ENCODE measurements at regions not wholly inside any gene's neighbourhood (a gene's known extent, or its start where the extent isn't known, plus 50 kb on each side); places are given as distances from the start of the nearest gene placed in this dataset.
"Not testable (repeated sequence)": the region's sequence is repeated elsewhere in the genome, so short reads cannot be mapped to it uniquely, and the experiment has no call there.

DNA sequence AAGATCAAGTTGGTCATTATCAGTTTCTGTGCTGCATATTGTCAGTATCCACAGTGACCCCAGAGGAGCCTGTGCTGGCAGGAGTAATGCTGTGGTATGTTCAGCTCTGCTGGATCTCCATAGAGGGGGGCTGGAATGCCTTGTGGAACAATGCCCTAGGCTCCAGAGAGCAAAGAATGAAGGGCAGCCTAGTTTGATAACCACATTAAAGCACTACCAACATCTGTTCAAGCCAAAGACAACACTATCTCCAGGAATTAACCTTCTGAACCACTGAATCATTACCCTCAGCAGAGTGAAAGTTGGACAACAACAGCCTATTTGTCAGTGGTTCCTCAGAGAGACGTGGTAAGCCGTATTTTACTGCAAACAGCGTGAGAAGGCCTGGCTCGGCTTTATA is 192.3 kb upstream of the CXorf66 start:
- ATAC-seq = no peak

DNA sequence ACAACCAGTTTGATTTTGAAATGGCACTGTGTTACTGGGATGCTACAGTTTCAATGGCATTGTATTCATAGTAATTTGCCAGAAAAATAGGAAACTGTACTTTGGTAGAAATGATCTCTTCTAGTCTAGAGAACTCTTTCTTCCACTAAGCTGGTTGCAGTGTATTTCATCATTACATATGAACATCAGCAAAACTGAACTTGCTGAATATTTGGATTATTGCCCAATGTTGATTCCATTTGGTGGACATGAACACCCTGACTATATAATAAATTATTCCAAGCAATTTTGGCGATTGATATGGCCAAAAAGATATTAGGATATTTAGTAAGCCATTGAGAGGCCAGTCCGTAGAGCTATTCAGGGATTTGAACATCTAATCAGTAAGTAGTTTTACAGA is 191.8 kb upstream of the CXorf66 start:
- no peak for ATAC-seq

DNA sequence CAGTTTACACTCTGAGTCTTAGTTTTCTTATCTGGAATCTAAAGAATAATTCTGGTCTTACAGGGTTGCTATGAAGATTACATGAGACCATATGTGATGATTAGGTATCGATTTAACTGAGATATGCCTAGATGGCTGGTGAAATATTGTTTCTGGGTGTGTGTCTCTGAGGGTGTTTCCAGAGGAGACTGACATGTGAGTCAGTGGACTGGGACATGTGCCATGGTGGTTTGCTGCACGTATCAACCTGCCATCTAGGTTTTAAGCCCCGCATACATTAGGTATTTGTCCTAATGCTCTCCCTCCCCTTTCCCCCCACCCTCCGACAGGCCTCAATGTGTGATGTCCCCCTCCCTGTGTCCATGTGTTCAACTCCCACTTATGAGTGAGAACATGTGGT is 186.0 kb upstream of the CXorf66 start:
- no peak for ATAC-seq

DNA sequence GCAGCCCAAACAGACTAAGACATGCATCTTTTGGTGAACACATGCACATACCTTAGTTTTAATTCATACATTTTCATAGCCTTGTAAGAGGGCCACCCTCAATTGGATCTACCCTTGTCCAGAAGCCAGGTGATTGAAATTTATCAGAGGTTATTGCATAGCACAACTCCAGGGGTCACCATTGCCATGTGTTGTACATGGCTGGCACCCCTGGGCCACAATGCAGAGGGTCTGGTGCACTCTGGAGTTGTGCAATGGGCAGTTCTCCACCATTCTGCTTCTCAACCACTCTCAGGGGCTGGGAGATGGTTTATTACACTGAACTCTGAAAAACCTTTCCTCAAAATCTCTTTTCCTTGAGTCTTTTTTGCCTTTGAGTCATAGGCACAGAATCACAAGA is 184.4 kb upstream of the CXorf66 start:
- ATAC-seq = no peak

DNA sequence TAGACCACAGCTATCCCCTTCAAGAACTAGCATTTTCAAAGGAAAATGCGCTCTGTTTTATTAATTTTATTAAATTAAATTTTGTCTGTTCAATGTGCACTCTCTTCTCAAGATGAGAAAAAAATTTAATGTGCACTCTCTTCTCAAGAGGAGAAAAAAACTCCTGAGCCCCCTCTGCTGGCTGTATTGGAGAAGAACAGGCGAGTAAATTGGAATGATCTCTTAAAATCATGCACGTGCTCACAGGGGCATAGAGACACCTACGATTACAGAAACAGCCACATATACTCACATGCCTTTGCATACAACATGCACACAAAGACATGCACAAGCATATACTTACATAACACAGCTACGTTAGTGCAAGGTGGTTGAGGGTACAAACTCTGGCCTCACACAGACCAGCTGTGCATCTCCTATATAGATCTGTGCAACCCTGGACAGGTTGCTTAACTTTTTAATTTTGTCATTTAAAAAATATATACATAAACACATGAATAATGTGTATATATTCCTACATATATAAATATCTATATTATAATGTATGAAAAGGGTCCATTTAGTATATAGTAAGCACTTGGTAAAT is 176.2 kb upstream of the CXorf66 start:
- ATAC-seq = no peak

DNA sequence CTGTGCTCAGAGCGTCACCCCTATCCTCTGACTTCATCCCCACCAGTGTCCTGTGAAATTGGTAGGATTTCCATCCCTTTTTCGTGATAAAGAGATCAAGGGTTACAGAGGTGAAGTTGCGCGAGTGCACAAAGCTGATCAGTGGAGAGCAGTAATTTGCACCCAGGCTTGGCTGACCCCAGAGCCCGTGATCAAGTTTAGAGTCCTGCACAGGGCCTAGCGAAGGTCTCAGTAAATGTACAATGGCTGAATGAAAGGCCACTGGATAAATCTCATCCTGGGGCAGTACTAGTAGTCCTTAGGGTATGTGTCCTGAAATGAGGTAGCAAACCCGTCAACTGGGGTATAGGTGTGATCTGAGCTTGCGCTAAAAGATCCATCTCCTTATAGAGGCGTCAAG is 173.2 kb upstream of the CXorf66 start:
- ATAC-seq = not testable (repeated sequence)

DNA sequence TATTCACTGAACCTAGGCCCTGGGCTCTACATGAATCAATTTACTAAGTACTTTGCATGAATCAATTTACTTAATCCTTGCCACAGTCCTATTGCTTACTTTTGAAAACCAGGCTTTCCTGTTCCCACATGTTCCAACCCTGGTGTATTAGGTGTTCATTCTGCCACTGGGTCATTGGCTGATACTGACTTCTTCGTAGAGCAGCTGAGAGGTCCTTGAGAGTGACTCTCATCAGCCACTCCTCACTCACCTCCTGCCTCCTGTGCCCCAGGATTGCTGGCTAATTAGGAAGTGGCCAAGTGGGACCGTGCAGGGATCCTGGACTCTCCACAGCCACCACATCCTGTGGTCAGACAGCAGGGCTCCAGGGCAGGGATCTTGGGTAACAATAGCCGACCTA is 172.7 kb upstream of the CXorf66 start:
- not testable (repeated sequence) for ATAC-seq

DNA sequence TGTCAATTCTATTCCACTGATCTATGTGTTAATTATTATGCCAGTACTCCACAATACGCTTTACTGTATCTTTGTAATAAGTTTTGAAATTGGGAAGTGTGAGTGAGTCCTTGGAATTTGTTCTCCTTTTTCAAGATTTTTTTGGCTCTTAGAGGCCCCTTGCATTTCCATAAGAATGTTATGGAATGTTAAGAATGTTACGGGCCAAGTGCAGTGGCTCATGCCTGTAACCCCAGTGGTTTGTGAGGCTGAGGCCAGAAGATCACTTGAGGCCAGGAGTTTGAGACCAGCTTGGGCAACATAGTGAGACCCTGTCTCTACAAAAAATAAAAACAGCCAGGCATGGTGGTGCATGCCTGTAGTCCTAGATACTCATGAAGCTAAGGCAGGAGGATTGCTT is 167.6 kb upstream of the CXorf66 start:
- ATAC-seq = no peak

DNA sequence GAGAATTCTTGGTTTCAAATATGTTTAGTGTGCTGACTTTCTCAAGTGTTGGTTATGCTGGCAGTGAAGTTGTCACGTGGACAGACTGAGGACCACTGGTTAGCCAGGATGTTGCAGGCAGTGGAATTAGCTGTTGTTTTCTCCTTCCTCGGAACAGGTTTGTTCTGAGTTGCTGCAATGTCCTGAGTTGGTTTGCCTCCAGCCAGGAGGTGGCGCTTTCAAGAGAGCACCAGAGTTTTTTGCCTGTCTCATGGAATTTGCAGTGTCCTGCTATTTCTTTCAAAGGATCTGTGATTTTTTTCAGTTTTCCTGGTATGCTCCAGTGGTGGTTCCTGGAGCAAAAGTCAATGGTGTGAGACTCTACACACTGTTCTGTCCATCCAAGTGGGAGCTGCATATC is 158.1 kb upstream of the CXorf66 start:
- no peak for ATAC-seq

DNA sequence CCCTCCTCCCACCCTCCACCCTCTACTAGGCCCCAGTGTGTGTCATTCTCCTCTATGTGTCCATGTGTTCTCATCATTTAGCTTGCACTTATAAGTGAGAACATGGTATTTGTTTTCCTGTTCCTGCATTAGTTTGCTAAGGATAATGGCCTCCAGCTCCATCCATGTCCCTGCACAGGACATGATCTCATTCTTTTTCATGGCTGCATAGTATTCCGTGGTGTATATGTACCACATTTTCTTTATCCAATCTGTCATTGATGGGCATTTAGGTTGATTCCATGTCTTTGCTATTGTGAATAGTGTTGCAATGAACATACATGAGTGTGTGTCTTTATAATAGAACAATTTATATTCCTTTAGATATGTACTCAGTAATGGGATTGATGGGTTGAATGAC is 148.7 kb upstream of the CXorf66 start:
- not testable (repeated sequence) for ATAC-seq

DNA sequence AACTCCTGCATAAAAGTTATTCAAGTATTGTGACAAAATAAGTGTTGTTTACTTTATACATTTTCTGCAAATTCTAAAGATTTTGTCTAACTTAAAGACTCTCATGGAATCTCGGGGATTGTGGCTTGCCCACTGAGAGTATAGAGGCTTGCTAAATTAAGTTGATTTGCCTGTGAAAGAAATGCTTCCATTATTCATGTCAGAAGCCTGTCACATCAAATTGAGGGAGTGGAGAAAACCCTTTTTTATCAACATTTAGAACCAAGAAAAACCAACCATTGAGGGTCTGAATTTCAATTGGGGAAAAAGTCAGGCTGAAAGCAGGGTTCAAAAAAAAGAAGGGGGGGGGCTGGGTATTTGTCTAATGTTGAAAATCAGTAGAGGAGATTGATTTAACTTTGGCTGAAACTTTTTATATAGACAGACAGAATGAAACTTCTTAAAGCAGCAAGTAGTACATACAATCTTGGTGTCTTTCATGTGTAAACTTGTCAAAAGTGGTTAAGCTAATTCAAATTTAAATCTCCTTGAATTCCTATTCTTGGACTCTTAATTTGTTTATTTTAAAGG is 144.8 kb upstream of the CXorf66 start:
- no peak for ATAC-seq

DNA sequence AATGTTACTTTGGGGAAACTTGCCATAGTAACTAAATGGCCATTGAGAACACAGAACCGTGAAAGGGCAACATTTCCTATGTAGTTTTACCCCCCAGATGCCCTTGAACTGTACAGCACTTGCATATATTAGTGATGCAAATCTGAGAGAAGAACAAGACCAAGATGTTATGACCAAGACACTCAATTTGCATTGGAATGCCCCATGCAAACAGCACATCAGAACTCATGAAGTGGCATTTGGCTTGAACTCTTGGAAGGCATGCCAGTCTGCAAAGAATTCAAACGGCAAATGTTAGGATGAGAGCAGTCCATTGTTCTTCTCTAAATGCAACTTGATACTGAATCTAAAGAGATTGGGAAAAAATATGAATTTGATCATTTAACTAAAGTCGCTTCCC is 139.4 kb upstream of the CXorf66 start:
- ATAC-seq = no peak

DNA sequence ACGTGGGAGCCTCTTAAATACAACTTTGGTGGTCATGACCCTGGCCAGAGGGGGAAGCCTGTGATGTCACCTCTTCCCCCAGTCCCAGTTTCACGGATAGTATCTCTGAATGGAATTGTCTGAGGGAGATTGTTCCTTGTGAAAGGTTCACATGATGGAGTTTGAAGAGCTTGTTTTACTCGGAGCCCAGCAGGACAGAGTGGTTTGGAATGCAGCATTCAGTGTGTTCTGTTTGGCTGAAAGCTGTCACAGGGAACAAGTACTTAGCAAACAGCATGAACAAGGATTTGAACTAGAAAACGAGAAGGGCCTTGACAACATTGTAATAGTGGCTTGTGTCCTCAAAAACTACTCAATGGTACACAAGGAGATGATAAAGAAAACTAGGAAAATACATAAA is 133.9 kb upstream of the CXorf66 start:
- ATAC-seq = no peak

DNA sequence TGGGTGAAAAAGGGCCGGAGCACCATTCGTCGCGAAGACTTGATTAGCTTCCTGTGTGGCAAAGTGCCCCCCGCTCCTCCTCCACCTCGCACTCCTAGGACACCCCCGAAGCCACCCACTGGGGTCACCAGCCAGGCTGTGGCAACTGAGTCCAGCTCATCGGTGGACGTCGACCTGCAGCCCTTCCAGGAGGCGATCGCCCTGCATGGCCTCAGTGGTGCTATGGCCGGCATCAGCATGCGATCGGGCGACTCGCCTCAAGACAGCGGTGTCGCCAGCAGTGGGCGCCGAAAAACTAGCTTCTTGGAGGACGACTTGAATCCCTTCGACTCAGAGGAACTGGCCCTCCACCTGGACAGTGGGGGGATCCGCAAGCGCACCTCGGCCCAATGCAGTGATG is 126.8 kb upstream of the CXorf66 start:
- ATAC-seq = no peak

DNA sequence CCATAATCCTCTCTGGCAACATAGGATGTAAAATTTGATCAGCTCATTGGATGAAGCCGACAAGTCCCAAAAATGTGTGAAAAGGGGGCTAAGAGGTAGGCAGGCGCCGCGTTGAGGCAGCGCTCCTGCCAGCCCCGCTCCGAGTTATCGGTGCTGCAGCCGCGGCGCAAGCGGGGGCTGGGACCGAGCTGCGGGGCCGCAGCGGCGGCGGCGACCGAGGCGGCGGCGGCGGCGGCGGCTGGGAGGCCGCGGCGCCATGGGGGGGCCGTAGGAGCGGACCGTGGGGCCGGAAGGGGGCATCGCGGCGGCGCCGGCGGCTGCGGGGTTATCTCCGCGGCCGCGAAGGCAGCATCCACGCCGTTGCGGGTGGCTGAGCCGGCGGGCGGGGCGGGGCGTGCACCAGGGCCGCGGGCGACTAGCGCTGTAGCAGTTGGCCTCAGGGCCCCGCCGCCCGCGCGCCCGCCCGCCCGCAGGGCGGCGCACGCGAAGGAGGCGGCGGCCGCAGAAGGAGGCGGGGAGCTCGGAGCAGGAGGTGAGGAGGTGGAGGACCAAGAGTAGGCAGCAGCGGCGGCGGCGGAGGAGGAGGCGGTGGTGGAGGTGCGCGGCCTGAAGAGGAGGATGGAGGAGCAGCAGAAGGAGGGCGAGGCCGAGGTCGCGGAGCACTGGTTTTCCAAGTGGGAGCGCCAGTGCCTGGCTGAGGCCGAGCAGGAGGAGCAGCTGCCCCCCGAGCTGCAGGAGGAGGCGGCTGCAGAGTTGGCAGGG is 126.0 kb upstream of the CXorf66 start:
- peak in 1 of 2 donors; percentile 56 for ATAC-seq

DNA sequence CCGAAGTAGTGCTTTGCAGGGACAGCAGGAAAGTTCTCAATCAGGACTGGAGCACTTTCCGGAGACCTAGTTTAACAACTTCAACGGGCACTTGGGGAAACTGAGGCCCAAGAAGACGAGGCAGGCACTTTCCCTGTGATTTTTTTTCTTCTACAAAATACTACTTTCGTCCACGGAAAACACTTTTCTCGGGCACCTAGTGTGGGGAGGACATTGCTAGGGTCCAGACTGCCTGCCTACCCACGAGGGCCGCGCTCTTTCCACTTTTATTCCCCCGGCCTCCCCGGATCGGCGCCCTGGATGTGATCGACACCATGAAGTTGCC is 125.4 kb upstream of the CXorf66 start:
- no peak for ATAC-seq

DNA sequence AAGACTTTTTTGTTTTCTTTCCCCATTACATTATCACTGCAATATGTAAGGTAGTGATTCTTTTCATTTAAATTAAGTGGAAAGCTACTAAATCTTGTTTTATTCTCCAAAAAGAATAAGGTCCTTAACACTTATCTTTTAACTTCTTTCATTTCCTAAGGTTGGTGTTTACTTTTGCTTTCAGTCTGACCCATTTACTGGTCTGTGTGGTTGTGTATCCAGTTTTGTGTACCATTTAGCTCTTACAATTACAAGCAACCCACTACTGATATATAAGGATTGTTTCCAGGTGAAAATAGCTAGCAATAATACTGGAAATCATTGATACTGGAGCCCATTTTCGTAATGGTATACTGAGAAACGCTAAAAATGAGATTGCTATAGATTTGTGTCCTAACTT is 123.1 kb upstream of the CXorf66 start:
- no peak for ATAC-seq

DNA sequence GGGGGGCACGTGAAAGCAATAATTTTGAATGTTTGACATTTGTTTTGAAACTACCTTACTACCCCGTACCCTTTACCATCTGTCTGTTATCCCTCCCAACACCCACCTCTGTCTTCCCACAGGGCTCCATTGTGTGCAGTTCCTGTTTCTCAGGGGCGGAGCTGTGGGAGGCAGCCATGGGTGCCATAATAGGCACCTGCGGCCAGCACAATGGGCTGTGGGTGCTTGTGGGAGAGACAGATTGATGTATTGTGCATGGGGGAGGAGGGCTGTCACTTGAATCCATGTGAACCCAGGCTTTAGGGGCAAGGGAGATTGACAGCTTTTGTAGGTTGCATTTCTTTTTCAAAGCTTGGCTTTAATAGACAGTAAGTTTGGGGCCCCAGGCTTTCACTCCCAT is 122.6 kb upstream of the CXorf66 start:
- ATAC-seq = no peak

DNA sequence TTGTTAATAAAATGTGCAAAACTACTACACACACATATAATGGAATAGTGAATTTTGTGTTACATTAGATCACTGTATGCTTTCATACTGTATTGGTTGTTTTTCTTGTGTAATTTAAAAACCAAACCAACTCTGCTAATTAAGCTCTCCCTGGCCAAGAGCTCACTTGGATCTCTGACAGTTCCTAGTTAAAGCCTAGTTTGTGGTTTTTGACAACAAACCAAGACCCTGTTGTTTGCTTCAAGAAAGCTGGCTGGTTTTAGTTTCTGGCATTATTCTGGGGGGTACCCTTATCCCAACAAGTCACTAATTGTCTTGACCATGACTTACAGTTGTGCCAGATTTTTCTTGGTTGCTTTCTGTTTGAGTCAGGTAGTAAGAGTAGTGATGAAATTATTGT is 121.4 kb upstream of the CXorf66 start:
- ATAC-seq = no peak

DNA sequence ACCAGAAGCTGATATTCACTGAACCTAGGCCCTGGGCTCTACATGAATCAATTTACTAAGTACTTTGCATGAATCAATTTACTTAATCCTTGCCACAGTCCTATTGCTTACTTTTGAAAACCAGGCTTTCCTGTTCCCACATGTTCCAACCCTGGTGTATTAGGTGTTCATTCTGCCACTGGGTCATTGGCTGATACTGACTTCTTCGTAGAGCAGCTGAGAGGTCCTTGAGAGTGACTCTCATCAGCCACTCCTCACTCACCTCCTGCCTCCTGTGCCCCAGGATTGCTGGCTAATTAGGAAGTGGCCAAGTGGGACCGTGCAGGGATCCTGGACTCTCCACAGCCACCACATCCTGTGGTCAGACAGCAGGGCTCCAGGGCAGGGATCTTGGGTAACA is 109.5 kb upstream of the CXorf66 start:
- not testable (repeated sequence) for ATAC-seq

DNA sequence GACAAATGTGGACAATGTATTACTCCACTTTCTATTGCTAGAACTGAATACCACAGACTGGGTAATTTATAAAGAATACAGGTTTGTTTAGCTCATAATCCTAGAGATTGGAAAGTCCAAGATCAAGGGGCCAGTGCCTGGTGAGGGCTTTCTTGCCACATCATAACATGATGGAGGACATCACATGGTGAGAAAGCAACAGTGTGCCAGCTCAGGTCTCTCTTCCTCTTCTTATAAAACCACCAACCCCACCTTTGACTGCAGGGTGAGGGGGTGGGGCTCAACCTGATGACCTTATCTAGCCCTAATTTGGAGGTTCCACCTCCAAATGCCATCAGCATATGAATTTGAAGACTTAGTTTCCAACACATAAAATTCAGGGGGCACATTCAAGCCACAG is 105.7 kb upstream of the CXorf66 start:
- no peak for ATAC-seq

DNA sequence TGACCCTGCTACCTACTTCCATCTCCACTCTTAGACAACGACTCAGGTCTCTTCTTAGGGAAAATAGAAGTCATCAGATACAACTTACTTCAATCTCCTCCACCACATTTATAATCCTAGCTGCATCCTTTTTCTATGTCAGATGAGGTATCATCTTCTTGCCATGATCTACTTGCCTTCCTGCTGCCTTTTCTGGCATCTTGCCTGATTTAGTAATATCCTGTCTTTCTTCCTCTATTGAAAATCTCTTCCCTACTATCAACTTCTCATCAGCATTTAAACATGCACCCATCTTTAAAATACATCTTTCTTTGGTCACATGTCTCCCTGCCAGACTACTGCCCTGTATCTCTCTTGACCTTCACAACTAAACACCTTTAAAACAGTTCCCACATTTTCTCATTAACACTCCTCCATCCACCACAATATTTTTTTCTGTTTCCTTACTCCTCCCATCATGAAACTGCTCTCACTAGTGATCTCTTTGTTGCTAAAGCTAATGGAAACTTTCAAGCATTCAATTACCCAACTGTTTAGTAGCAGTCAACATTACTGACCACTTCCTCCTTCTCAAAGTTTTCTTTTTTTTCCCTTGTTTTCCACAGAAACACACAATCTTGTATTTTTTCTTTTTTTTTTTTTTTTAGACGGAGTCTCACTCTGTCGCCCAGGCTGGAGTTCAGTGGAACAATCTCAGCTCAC is 100.8 kb upstream of the CXorf66 start:
- no peak for ATAC-seq

DNA sequence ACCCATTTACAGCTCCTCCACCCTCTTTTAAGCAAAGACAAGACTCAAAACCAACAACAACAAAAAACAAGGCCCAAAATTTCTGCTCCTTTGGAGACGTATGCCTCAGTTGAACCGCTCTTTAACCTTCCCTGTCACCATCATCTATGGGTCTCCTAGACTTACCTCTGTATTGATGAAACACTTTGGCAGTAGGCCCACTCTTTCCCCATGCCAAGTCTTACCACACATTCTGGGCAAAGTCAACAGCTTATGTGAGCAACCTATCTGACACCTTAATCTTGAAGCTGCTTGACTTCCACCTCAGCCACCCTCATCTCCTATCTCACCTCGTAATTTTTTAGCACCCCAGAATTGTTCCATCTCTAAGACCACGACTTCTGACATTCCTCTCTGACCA is 99.7 kb upstream of the CXorf66 start:
- no peak for ATAC-seq

DNA sequence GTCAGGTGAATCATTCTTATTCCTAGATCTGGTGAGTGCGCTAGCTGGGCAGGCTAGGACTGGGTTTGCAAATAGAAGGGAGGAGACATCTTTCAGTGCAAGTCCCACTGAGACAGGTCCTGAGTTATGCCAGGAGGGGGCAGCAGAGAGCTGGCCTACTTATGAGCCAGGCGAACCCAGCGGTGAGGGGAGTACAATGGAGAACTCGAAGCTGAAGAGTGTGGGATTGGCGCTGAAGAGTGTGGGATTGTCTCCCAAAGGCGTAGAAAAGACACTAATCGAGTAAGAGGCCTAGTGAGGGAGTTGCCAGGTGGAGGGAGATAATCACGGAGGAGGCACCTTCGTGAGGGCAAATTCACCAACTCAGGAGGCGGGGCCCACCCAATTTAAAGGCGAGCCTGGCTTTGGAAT is 91.7 kb upstream of the CXorf66 start:
- no peak for ATAC-seq

Data from activated CD4-positive, CD25-positive, alpha-beta regulatory T cell treated with anti-CD3 and anti-CD28 coated beads, Interleukin-2, amount 50 U/mL, for 24 hours (primary cell).